ENCODE measurements at regions not wholly inside any gene's neighbourhood (a gene's known extent, or its start where the extent isn't known, plus 50 kb on each side); places are given as distances from the start of the nearest gene placed in this dataset.

GRCh38 chr15:53312707-53313106 is 446.8 kb downstream of the WDR72 start:
- no peak for TF ChIP-seq CTCF (IDR thresholded peaks at IDR 0.05)
- TF ChIP-seq POLR2A (IDR thresholded peaks at IDR 0.05), result no peak

Data from gastroesophageal sphincter (tissue), 3 donors.